ENCODE measurements at regions not wholly inside any gene's neighbourhood (a gene's known extent, or its start where the extent isn't known, plus 50 kb on each side); places are given as distances from the start of the nearest gene placed in this dataset.

DNA sequence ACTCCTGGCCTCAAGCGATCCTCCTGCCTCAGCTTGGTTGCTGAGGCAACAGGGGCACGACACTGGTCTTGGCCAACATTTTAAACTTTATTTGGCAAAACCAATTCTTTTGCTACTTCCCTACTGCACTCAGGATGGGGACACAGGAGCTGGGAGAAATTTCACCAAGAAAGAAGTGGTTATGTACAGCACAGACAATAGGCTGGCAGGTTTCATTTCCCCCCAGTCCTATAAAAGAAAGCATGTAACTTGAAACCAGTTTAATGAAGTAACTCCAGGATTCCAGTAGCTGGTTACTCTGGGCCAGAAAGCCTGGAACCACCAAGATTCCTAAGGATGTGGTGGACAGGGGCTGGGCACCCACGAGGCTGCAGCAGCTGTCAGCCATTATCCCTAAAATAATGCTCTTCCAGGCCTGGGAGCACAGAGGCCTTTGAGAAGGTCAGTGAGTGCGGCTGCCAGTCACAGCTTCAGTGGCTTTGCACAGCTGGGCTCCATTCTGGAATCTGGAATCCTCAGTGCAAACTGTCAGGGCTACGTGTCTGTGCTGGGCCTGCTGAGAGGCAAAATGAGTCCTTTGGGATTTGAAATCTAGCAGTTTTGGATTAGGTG is 142.3 kb upstream of the ITGA6 start:
- Histone ChIP-seq H3K27ac (ENCODE audit: low read depth in 1 of 2, low read length in 2 of 2) (peak overlapping the region in 1 of 2 donors; percentile 30), H3K27me3 (ENCODE audit: control insufficient read depth in 2 of 2, insufficient read depth in 2 of 2, low read length in 2 of 2) (no peaks in the 10 kb centered on the region), H3K79me2 (ENCODE audit: insufficient read depth, low read length) (no peaks in the 10 kb centered on the region), H3K9ac (ENCODE audit: insufficient read depth, low read length, poor library complexity, severe bottlenecking) (no peak overlapping the region), H3K36me3 (replicated peaks in 1 of 2; ENCODE audit: control insufficient read depth in 1 of 2, insufficient read depth in 2 of 2, low read length in 2 of 2) (no peaks in the 10 kb centered on the region), H3K4me1 (ENCODE audit: control insufficient read depth in 1 of 2, insufficient read depth in 2 of 2, low read length in 2 of 2) (peaks cover 51 to 58% of the 10 kb centered on the region in 2 donors), H2AFZ (ENCODE audit: insufficient read depth, low read depth, low read length, poor library complexity, severe bottlenecking) (peak overlapping the region; percentile 8), H3K9me3 (replicated peaks in 1 of 2; ENCODE audit: control insufficient read depth in 1 of 2, insufficient read depth in 1 of 2, low read length in 2 of 2) (no peaks in the 10 kb centered on the region), H4K20me1 (ENCODE audit: insufficient read depth, low read length) (no peaks in the 10 kb centered on the region), H3K4me2 (replicated peaks; ENCODE audit: extremely low read depth, low read length, poor library complexity, severe bottlenecking) (no peak overlapping the region), H3K4me3 (replicated peaks in 1 of 3; ENCODE audit: low read depth in 2 of 3, low read length in 3 of 3) (no peak overlapping the region)
- Mint-ChIP-seq H3K4me3 (no peak overlapping the region), H3K27me3 (ENCODE audit: low read depth in 3 of 3) (no peaks in the 10 kb centered on the region), H3K9me3 (no peaks in the 10 kb centered on the region), H3K36me3 (no peaks in the 10 kb centered on the region), H3K4me1 (peaks cover 53% of the 10 kb centered on the region), H3K27ac (peak overlapping the region in 5 of 7 donors; percentile 35 to 81 (median 50))
- intact Hi-C loops (cut with micrococcal nuclease), result loop anchor here in 1 of 2 donors (10.0 kb wide), 1 partner anchor 70 kb away; no protein-coding TSS in a partner anchor
- TF ChIP-seq, protein P1, sequence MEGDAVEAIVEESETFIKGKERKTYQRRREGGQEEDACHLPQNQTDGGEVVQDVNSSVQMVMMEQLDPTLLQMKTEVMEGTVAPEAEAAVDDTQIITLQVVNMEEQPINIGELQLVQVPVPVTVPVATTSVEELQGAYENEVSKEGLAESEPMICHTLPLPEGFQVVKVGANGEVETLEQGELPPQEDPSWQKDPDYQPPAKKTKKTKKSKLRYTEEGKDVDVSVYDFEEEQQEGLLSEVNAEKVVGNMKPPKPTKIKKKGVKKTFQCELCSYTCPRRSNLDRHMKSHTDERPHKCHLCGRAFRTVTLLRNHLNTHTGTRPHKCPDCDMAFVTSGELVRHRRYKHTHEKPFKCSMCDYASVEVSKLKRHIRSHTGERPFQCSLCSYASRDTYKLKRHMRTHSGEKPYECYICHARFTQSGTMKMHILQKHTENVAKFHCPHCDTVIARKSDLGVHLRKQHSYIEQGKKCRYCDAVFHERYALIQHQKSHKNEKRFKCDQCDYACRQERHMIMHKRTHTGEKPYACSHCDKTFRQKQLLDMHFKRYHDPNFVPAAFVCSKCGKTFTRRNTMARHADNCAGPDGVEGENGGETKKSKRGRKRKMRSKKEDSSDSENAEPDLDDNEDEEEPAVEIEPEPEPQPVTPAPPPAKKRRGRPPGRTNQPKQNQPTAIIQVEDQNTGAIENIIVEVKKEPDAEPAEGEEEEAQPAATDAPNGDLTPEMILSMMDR (IDR thresholded peaks at IDR 0.05), result no peak
- DNase-seq, result peak; percentile 25 to 40 (median 39)
- WGBS (ENCODE audit: insufficient coverage), result 62% methylated on average over 2 of the region's 5 CpGs

- Histone ChIP-seq H3K36me3 (replicated peaks in 1 of 2; ENCODE audit: control insufficient read depth in 1 of 2, insufficient read depth in 2 of 2, low read length in 2 of 2) (no peaks in the 10 kb centered on the region), H4K20me1 (ENCODE audit: insufficient read depth, low read length) (no peaks in the 10 kb centered on the region), H3K9me3 (replicated peaks in 1 of 2; ENCODE audit: control insufficient read depth in 1 of 2, insufficient read depth in 1 of 2, low read length in 2 of 2) (no peaks in the 10 kb centered on the region), H3K4me1 (ENCODE audit: control insufficient read depth in 1 of 2, insufficient read depth in 2 of 2, low read length in 2 of 2) (peaks cover 45 to 52% of the 10 kb centered on the region in 2 donors), H3K9ac (ENCODE audit: insufficient read depth, low read length, poor library complexity, severe bottlenecking) (no peak overlapping the region), H3K27me3 (ENCODE audit: control insufficient read depth in 2 of 2, insufficient read depth in 2 of 2, low read length in 2 of 2) (no peaks in the 10 kb centered on the region), H3K4me2 (replicated peaks; ENCODE audit: extremely low read depth, low read length, poor library complexity, severe bottlenecking) (no peak overlapping the region), H3K79me2 (ENCODE audit: insufficient read depth, low read length) (no peaks in the 10 kb centered on the region), H2AFZ (ENCODE audit: insufficient read depth, low read depth, low read length, poor library complexity, severe bottlenecking) (peak overlapping the region; percentile 8), H3K27ac (ENCODE audit: low read depth in 1 of 2, low read length in 2 of 2) (no peak overlapping the region), H3K4me3 (replicated peaks in 1 of 3; ENCODE audit: low read depth in 2 of 3, low read length in 3 of 3) (no peak overlapping the region)
- peak overlapping the region in 4 of 7 donors; percentile 2 to 81 (median 32) for H3K27ac Mint-ChIP-seq
- H3K4me3 Mint-ChIP-seq, result no peak overlapping the region
- 38% methylated on average over 8 of the region's 9 CpGs for WGBS (ENCODE audit: insufficient coverage)
- no peaks in the 10 kb centered on the region for H3K27me3 Mint-ChIP-seq (ENCODE audit: low read depth in 3 of 3)
- TF ChIP-seq, protein P1 (IDR thresholded peaks at IDR 0.05), result no peak
- H3K36me3 Mint-ChIP-seq, result no peaks in the 10 kb centered on the region
- no peak for DNase-seq
- intact Hi-C loops (cut with micrococcal nuclease), result loop anchor here in 1 of 2 donors (10.0 kb wide), 1 partner anchor 71 kb away; no protein-coding TSS in a partner anchor
- no peaks in the 10 kb centered on the region for H3K9me3 Mint-ChIP-seq
- peaks cover 48% of the 10 kb centered on the region for H3K4me1 Mint-ChIP-seq
Observed at GRCh38 chr2:172285760-172286159, 141.6 kb upstream of the ITGA6 start.
